ENCODE measurements at regions not wholly inside any gene's neighbourhood (a gene's known extent, or its start where the extent isn't known, plus 50 kb on each side); places are given as distances from the start of the nearest gene placed in this dataset.

DNA sequence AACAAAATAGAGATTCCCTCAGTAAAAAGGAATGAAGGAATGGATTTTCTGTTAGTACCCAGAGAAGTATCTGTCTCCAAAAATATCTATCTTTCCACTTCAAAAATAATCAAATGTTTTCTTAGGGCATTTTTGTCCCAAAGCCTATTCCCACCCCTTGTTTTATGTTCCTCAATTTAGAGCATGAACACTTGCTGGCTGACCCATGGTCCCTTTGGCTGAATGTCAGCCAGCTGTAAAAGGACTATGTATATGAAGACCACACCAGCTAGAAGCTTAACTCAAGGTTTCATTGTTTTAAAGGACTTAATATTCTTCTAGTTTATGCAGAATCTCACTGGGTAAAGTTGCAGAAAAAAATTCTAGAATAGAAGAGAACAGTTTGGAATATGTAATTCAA lies 931.2 kb downstream of the MCTP2 start:
- TF ChIP-seq, protein P1, sequence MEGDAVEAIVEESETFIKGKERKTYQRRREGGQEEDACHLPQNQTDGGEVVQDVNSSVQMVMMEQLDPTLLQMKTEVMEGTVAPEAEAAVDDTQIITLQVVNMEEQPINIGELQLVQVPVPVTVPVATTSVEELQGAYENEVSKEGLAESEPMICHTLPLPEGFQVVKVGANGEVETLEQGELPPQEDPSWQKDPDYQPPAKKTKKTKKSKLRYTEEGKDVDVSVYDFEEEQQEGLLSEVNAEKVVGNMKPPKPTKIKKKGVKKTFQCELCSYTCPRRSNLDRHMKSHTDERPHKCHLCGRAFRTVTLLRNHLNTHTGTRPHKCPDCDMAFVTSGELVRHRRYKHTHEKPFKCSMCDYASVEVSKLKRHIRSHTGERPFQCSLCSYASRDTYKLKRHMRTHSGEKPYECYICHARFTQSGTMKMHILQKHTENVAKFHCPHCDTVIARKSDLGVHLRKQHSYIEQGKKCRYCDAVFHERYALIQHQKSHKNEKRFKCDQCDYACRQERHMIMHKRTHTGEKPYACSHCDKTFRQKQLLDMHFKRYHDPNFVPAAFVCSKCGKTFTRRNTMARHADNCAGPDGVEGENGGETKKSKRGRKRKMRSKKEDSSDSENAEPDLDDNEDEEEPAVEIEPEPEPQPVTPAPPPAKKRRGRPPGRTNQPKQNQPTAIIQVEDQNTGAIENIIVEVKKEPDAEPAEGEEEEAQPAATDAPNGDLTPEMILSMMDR (conservative IDR thresholded peaks at IDR 0.05; ENCODE audit: low read depth, low read length): no peak
- TF ChIP-seq EZH2 (IDR thresholded peaks at IDR 0.05; ENCODE audit: borderline replicate concordance, low read depth, low read length, poor library complexity, severe bottlenecking): no peak
